GM21576 (cell line): ENCODE measurements at regions not wholly inside any gene's neighbourhood (a gene's known extent, or its start where the extent isn't known, plus 50 kb on each side); places are given as distances from the start of the nearest gene placed in this dataset.
"Not testable (repeated sequence)": the region's sequence is repeated elsewhere in the genome, so short reads cannot be mapped to it uniquely, and the experiment has no call there.

ENCODE experiments used
- ATAC-seq: cut with Tn5 transposase; IDR thresholded peaks from one replicate; pipeline ENCODE4 v1.9.1; 2021; ENCODE audit warnings: mild to moderate bottlenecking, moderate library complexity; ENCODE audit not compliant: unreplicated experiment

GRCh38 chr10:8173243-8173865, 118.9 kb downstream of the GATA3 start:
- no peak for ATAC-seq

- ATAC-seq, result no peak
Measured at GRCh38 chr10:8173866-8174243, 119.4 kb downstream of the GATA3 start.

GRCh38 chr10:8174762-8175161, 120.3 kb downstream of the GATA3 start:
- no peak for ATAC-seq

GRCh38 chr10:8177526-8177925, 123.0 kb downstream of the GATA3 start:
- ATAC-seq, result not testable (repeated sequence)

- not testable (repeated sequence) for ATAC-seq
Measured at GRCh38 chr10:8179773-8180172, 125.3 kb downstream of the GATA3 start.

GRCh38 chr10:8180360-8181109, 126.0 kb downstream of the GATA3 start:
- ATAC-seq, result no peak

GRCh38 chr10:8181496-8182157, 127.1 kb downstream of the GATA3 start:
- ATAC-seq, result no peak

- ATAC-seq, result no peak
Measured at GRCh38 chr10:8182806-8183205, 128.3 kb downstream of the GATA3 start.

- peak; percentile 66 for ATAC-seq
Measured at GRCh38 chr10:8183241-8183704, 128.8 kb downstream of the GATA3 start.

- ATAC-seq, result no peak
Measured at GRCh38 chr10:8187171-8187666, 132.7 kb downstream of the GATA3 start.

- no peak for ATAC-seq
Measured at GRCh38 chr10:8189458-8189857, 135.0 kb downstream of the GATA3 start.

GRCh38 chr10:8192301-8192700, 137.8 kb downstream of the GATA3 start:
- ATAC-seq, result no peak

GRCh38 chr10:8193546-8193945, 139.1 kb downstream of the GATA3 start:
- ATAC-seq, result no peak

- no peak for ATAC-seq
Measured at GRCh38 chr10:8194050-8194449, 139.6 kb downstream of the GATA3 start.

GRCh38 chr10:8206882-8207281, 152.4 kb downstream of the GATA3 start:
- ATAC-seq, result no peak

- no peak for ATAC-seq
Measured at GRCh38 chr10:8211631-8212030, 157.1 kb downstream of the GATA3 start.

GRCh38 chr10:8213735-8214134, 159.2 kb downstream of the GATA3 start:
- no peak for ATAC-seq

GRCh38 chr10:8214587-8214986, 160.1 kb downstream of the GATA3 start:
- ATAC-seq, result no peak

GRCh38 chr10:8216893-8217292, 162.4 kb downstream of the GATA3 start:
- ATAC-seq, result no peak

GRCh38 chr10:8221451-8221850, 167.0 kb downstream of the GATA3 start:
- ATAC-seq, result no peak

- ATAC-seq, result no peak
Measured at GRCh38 chr10:8224591-8224990, 170.1 kb downstream of the GATA3 start.

GRCh38 chr10:8225187-8225586, 170.7 kb downstream of the GATA3 start:
- no peak for ATAC-seq
